Chondrocyte (in vitro differentiated cells): ENCODE measurements at regions not wholly inside any gene's neighbourhood (a gene's known extent, or its start where the extent isn't known, plus 50 kb on each side); places are given as distances from the start of the nearest gene placed in this dataset.

Source experiments
- DNase-seq: peaks from one replicate; pipeline ENCODE4 v3.0.0; 2021; ENCODE audit warnings: mixed read lengths, low spot score
- H3K27ac Mint-ChIP-seq: one replicate; pipeline ENCODE4 v1.8.0; 2021; ENCODE audit warnings: mild to moderate bottlenecking, moderate library complexity, mixed read lengths; ENCODE audit not compliant: unreplicated experiment
- H3K27me3 Mint-ChIP-seq: 2 replicates; pipeline ENCODE4 v1.8.0; 2021; ENCODE audit warnings: low read depth, mixed read lengths
- H3K36me3 Mint-ChIP-seq: 2 replicates; pipeline ENCODE4 v1.8.0; 2021; ENCODE audit warnings: low read depth, mixed read lengths
- H3K4me1 Mint-ChIP-seq: 2 replicates; pipeline ENCODE4 v1.8.0; 2021; ENCODE audit warnings: low read depth, mild to moderate bottlenecking, mixed read lengths
- H3K4me3 Mint-ChIP-seq: one replicate; pipeline ENCODE4 v1.8.0; 2021; ENCODE audit warnings: mild to moderate bottlenecking, moderate library complexity, mixed read lengths; ENCODE audit not compliant: unreplicated experiment
- H3K9me3 Mint-ChIP-seq: 2 replicates; pipeline ENCODE4 v1.8.0; 2021; ENCODE audit warnings: low read depth, mixed read lengths
- TF ChIP-seq, protein P1 (sequence below): fragments of 200-600 bp; sonication (generic); IDR thresholded peaks from 2 replicates; pipeline ENCODE4 v1.5.0; 2021; ENCODE audit warnings: antibody characterized with exemption, mild to moderate bottlenecking, moderate library complexity

DNA sequence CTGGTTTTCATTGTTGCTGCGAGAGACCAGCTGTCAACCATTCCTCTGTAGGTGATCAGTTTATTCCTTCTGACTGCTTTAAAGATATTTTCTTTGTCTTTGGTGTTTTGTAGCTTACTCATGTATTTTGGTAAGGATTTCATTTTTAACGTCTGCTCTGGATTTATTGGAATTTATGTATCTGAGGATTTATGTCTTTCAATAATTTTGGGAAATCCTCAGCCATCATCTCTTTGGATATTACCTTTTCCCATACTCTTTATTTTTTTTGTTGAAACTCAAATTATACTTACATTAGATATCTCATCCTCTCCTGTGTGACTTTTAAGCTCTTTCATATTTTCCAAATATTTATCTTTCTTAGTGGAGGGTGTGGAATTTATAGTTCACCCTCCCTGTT is 62.7 kb upstream of the COL8A1 start:
- Mint-ChIP-seq H3K9me3 (peaks cover 23% of the 10 kb centered on the region), H3K36me3 (peaks cover 7% of the 10 kb centered on the region), H3K27ac (no peak overlapping the region), H3K27me3 (no peaks in the 10 kb centered on the region), H3K4me1 (peaks cover 22% of the 10 kb centered on the region), H3K4me3 (no peak overlapping the region)
- DNase-seq = no peak
- TF ChIP-seq, protein P1, sequence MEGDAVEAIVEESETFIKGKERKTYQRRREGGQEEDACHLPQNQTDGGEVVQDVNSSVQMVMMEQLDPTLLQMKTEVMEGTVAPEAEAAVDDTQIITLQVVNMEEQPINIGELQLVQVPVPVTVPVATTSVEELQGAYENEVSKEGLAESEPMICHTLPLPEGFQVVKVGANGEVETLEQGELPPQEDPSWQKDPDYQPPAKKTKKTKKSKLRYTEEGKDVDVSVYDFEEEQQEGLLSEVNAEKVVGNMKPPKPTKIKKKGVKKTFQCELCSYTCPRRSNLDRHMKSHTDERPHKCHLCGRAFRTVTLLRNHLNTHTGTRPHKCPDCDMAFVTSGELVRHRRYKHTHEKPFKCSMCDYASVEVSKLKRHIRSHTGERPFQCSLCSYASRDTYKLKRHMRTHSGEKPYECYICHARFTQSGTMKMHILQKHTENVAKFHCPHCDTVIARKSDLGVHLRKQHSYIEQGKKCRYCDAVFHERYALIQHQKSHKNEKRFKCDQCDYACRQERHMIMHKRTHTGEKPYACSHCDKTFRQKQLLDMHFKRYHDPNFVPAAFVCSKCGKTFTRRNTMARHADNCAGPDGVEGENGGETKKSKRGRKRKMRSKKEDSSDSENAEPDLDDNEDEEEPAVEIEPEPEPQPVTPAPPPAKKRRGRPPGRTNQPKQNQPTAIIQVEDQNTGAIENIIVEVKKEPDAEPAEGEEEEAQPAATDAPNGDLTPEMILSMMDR = no peak

DNA sequence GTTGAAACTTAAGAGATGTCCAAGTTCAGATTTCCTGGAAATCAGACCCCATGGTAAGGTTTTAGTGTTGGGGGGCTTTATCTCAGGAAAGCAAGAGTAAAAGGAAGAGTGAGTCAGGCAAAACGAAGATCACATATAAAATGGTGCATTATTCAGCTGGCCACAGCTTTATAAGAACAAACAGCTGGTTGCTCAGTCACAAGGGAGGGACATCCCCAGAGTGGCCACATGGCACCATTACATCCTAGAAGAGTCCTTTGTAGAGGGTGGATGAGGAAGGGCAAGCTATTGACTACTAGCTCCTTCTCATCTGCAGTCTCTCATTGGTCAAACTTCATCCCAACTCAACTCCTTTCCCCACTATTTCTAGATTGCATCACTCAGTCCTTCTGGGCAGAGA is 68.3 kb upstream of the COL8A1 start:
- Mint-ChIP-seq H3K9me3 (peaks cover 28% of the 10 kb centered on the region), H3K27ac (no peak overlapping the region), H3K27me3 (no peaks in the 10 kb centered on the region)

GRCh38 chr3:99568663-99569335 is 69.6 kb upstream of the COL8A1 start:
- H3K4me1 Mint-ChIP-seq = peaks cover 41% of the 10 kb centered on the region
- DNase-seq = no peak
- H3K27ac Mint-ChIP-seq = no peak overlapping the region
- no peaks in the 10 kb centered on the region for H3K27me3 Mint-ChIP-seq
- peaks cover 19% of the 10 kb centered on the region for H3K9me3 Mint-ChIP-seq
- TF ChIP-seq, protein P1 = no peak
- H3K4me3 Mint-ChIP-seq = no peak overlapping the region
- H3K36me3 Mint-ChIP-seq = peaks cover 3% of the 10 kb centered on the region

More for the DNA sequence above, 68.3 kb upstream of the COL8A1 start:
- DNase-seq = no peak
- Mint-ChIP-seq H3K36me3 (peaks cover 3% of the 10 kb centered on the region), H3K4me1 (peaks cover 30% of the 10 kb centered on the region), H3K4me3 (no peak overlapping the region)
- TF ChIP-seq, protein P1 = no peak

DNA sequence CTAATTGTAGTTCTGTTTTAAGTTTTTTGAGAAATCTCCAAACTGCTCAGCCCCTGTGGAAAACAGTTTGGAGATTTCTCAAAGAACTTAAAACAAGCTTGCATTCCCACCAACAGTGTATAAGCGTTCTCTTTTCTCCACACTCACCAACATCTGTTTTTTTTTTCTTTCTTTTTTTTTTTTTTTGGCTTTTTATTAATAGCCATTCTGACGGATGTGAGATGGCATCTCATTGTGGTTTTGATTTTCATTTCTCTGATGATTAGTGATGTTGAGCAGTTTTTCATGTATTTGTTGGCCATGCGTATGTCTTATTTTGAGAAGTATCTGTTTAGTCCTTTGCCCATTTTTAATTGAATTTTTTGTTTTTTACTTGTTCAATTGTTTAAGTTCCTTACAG is 73.1 kb upstream of the COL8A1 start:
- Mint-ChIP-seq H3K36me3 (peaks cover 3% of the 10 kb centered on the region), H3K4me1 (peaks cover 60% of the 10 kb centered on the region), H3K9me3 (peaks cover 15% of the 10 kb centered on the region)

GRCh38 chr3:99562990-99563607 is 75.3 kb upstream of the COL8A1 start:
- Mint-ChIP-seq H3K27ac (peak overlapping the region; percentile 6), H3K27me3 (no peaks in the 10 kb centered on the region), H3K9me3 (peaks cover 15% of the 10 kb centered on the region), H3K4me3 (no peak overlapping the region), H3K4me1 (peaks cover 50% of the 10 kb centered on the region), H3K36me3 (peaks cover 3% of the 10 kb centered on the region)
- no peak for DNase-seq
- TF ChIP-seq, protein P1 = no peak

More for the DNA sequence above, 73.1 kb upstream of the COL8A1 start:
- H3K4me3 Mint-ChIP-seq = no peak overlapping the region
- H3K27me3 Mint-ChIP-seq = no peaks in the 10 kb centered on the region
- TF ChIP-seq, protein P1 = no peak
- no peak overlapping the region for H3K27ac Mint-ChIP-seq
- no peak for DNase-seq
